ENCODE measurements at regions not wholly inside any gene's neighbourhood (a gene's known extent, or its start where the extent isn't known, plus 50 kb on each side); places are given as distances from the start of the nearest gene placed in this dataset.
"Not testable (repeated sequence)": the region's sequence is repeated elsewhere in the genome, so short reads cannot be mapped to it uniquely, and the experiment has no call there.

DNA sequence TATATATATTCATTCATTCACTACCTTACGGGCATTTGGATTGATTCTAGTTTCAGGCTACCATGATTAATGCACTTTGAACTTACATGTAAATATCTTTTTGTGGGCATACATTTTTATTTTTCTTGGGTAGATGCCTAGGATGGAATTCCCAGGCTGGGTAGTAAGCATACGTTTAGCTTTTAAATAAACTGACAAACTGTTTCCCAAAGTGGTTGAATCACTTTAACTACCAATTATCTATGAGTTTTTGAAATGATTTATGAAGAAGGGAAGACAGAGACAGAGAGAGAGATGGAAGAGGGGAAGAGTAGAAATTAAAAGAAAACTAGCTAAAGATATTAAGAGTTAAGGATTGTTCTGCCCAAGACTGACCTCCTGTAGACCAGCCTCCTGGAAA lies 612.6 kb downstream of the PSAT1 start:
- no peak for DNase-seq (ENCODE audit: low spot score)

- DNase-seq (ENCODE audit: low spot score), result not testable (repeated sequence)
Measured at GRCh38 chr9:78916884-78917283, 620.0 kb downstream of the PSAT1 start.

DNA sequence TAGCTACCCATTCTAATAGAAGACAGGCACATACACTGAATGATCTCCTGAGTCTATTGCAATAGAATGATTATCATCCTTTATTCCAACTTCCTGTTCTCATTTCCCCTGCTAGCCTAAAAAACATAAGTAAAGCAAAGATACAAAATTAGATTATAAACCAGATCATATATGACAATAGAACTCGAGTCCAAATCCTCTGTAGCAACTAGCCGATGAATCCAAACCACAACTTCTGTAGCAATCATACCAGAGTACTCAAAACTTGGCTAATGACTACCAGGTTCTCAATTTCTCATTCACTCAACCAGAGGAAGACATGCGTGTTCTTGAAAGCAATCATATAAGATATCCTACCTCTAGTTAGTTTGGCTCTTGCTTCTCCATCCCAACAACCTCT lies 622.1 kb downstream of the PSAT1 start:
- no peak for DNase-seq (ENCODE audit: low spot score)

DNA sequence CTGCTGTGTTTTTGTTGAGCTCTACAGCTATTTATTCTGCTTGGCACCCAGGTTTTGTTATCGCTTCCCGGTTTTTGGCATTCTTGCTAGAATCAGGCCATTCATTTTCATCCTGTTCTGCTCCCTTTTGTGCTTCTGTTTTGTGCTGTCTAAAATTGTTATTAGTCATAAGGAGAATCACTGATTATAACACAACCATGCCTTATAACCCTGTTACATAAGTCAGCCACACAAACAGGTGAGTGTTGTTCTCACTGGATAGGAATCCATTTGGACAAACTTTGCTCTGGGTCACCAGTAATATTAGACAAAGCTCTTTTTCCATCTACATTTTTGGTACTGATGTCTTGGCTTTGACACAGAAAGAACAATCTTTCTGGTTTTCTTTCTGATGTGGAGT lies 622.8 kb downstream of the PSAT1 start:
- no peak for DNase-seq (ENCODE audit: low spot score)

GRCh38 chr9:78921341-78921740 lies 624.4 kb downstream of the PSAT1 start:
- DNase-seq (ENCODE audit: low spot score), result no peak

DNA sequence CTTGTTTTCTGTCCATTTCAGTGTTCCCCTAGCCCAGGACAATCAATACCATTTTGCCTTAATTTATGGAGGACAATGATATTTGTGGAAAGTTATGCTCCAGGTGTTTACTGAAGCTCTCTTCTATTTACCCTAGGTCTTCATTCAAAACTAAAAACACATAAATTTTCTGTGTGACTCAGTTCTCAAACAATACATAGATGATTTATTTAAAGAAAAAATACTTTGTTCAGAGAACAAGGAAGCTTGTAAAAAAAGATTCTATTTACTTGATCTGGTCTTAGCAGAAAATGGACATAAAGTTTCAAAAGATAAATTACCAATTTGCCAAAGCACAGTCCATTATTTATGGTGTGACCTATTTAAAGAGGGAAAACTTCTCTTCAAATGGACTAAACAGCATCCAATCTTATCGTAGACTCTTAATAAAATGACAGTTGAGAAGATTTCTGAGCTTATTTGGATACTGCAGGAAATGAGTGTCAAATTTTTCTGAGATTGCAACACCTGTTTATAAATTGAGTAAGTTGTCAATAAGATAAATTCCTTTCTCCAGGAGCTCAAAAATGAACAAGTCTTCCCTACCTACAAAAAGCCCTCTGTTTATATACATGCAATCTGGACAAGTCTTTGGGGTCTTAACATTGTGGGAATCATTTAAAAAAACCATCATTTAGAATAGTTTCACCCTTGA lies 627.2 kb downstream of the PSAT1 start:
- no peak for DNase-seq (ENCODE audit: low spot score)

- no peak for DNase-seq (ENCODE audit: low spot score)
Measured at GRCh38 chr9:78927099-78927940, 630.4 kb downstream of the PSAT1 start.

GRCh38 chr9:78928625-78929405 lies 631.9 kb downstream of the PSAT1 start:
- no peak for DNase-seq (ENCODE audit: low spot score)

GRCh38 chr9:78930281-78930680 lies 633.4 kb downstream of the PSAT1 start:
- DNase-seq (ENCODE audit: low spot score), result no peak

DNA sequence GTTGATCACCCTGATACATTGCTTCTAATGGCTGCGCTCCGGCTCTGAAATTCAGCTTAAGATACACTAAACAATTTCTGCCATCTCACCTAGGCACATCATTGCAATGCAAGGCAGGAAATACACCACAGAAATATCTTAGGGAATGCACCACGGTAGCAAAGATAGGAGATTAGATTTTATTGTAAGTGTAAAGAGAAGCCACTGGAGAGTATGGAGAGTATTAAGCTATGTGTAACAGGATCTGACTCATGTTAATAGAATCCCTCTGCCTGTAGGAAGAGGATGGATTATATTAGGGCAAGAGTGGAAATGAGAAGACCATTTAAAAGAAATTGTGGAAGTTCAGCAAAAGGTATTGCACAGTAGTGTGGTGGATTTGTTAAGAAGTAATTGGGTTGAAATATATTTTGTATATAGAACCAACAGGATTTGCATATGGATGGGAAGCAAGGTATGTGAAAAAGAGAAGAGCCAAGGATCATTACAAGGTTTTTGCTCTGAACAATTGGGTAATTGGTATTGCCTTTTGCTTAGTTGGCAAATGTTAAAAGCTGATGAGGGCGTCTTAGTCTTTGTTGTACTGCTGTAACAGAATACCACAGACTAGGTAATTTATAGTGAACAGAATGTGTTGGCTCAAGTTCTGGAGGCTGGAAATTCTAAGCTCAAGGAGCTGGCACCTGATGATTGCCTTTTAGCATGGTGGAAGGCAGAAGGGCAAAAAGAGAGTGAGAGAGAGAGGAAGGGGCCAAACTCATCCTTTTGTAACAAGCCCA lies 636.1 kb downstream of the PSAT1 start:
- DNase-seq (ENCODE audit: low spot score), result no peak

- DNase-seq (ENCODE audit: low spot score), result no peak
Measured at GRCh38 chr9:78934880-78935279, 636.9 kb upstream of the TLE4 start.

GRCh38 chr9:78938821-78939220 lies 632.9 kb upstream of the TLE4 start:
- no peak for DNase-seq (ENCODE audit: low spot score)

- DNase-seq (ENCODE audit: low spot score), result no peak
Measured at GRCh38 chr9:78939311-78940065, 632.3 kb upstream of the TLE4 start.

GRCh38 chr9:78940121-78940855 lies 631.5 kb upstream of the TLE4 start:
- no peak for DNase-seq (ENCODE audit: low spot score)

- no peak for DNase-seq (ENCODE audit: low spot score)
Measured at GRCh38 chr9:78954286-78954685, 617.5 kb upstream of the TLE4 start.

GRCh38 chr9:78958892-78959291 lies 612.9 kb upstream of the TLE4 start:
- no peak for DNase-seq (ENCODE audit: low spot score)

DNA sequence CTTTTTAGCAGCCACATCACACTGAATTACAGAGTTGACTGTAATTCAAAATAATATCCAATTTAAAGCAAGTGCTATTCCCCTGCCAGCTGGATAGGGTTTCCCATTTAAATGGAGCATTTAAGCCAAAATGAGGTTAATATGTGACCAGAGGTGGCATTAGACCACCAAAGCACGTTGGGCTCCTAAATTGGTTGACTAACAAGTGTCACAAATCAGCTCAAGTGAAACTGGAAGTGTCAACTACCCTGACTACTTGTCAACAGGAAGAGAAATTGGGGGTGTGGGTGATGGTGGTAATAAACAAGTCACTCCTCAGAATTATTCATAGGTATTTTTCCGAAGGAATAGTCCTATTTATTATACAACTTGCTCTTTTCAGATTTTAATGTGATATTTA lies 609.6 kb upstream of the TLE4 start:
- no peak for DNase-seq (ENCODE audit: low spot score)

DNA sequence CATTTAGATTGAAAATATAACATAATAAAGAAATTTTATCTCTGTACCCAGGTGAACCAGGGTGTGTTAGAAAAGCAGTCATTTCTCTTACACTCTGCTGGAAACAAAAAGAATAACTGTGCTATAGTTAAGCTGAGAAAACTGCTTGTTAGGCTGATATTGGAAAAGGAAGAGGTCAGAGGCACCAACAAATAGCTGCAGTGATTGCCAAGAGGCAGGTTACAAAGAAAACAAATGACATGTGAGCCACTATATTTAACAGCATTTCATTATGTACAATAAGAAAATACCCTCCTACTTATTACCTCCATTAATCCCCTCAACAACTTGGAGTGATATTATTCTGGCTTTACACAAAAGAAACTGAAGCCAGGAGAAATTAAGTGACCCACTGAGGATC lies 607.9 kb upstream of the TLE4 start:
- DNase-seq (ENCODE audit: low spot score), result no peak

GRCh38 chr9:78967596-78968217 lies 604.1 kb upstream of the TLE4 start:
- DNase-seq (ENCODE audit: low spot score), result no peak

GRCh38 chr9:78970375-78970774 lies 601.4 kb upstream of the TLE4 start:
- DNase-seq (ENCODE audit: low spot score), result no peak

All from pons (tissue), 1 donor.